Fibroblast of lung (primary cell): ENCODE measurements at regions not wholly inside any gene's neighbourhood (a gene's known extent, or its start where the extent isn't known, plus 50 kb on each side); places are given as distances from the start of the nearest gene placed in this dataset.
"Not testable (repeated sequence)": the region's sequence is repeated elsewhere in the genome, so short reads cannot be mapped to it uniquely, and the experiment has no call there.

ENCODE experiments used
- DNase-seq, 2 donors: peaks; one replicate each; pipeline versions ENCODE4 v3.0.0 to v3.0.0-alpha.2; 2010; ENCODE audit warnings: low read depth in 2 of 2
- H2AFZ ChIP-seq: 2 replicates; pipeline ENCODE4 v1.5.1; 2012; ENCODE audit warnings: low read length, control low read depth, inconsistent platforms
- H3K27ac ChIP-seq: 2 replicates; pipeline ENCODE4 v1.5.1; 2011; ENCODE audit warnings: low read length, control low read depth; ENCODE audit not compliant: insufficient read depth
- H3K27me3 ChIP-seq: 2 replicates; pipeline ENCODE4 v1.5.1; 2011; ENCODE audit warnings: mild to moderate bottlenecking, low read length; ENCODE audit not compliant: control insufficient read depth, insufficient read depth
- H3K36me3 ChIP-seq: 2 replicates; pipeline ENCODE4 v1.5.1; 2011; ENCODE audit warnings: low read length; ENCODE audit not compliant: control insufficient read depth, insufficient read depth
- H3K4me1 ChIP-seq: 2 replicates; pipeline ENCODE4 v1.5.1; 2011; ENCODE audit warnings: low read length; ENCODE audit not compliant: control insufficient read depth, insufficient read depth; ENCODE audit errors: extremely low read depth
- H3K4me2 ChIP-seq: 2 replicates; pipeline ENCODE4 v1.5.1; 2011; ENCODE audit warnings: low read length, control low read depth; ENCODE audit not compliant: insufficient read depth; ENCODE audit errors: extremely low read depth
- H3K4me3 ChIP-seq, 4 experiments: fragments of 200-600 bp in 1 of 4; sonication (generic) in 1 of 4; replicated peaks in 1 of 4; 2 replicates each; pipeline ENCODE4 v1.5.1; 2011 to 2016; ENCODE audit warnings: low read length in 4 of 4, low read depth in 3 of 4, mild to moderate bottlenecking in 3 of 4, control low read depth in 2 of 4, inconsistent platforms in 1 of 4, mixed read lengths in 1 of 4; ENCODE audit not compliant: insufficient read depth in 1 of 4; ENCODE audit errors: control extremely low read depth in 1 of 4
- H3K79me2 ChIP-seq: 2 replicates; pipeline ENCODE4 v1.5.1; 2012; ENCODE audit warnings: mild to moderate bottlenecking, low read length, inconsistent platforms; ENCODE audit not compliant: control insufficient read depth, insufficient read depth
- H3K9ac ChIP-seq: 2 replicates; pipeline ENCODE4 v1.5.1; 2011; ENCODE audit warnings: mild to moderate bottlenecking, low read length, control low read depth; ENCODE audit not compliant: insufficient read depth
- H3K9me3 ChIP-seq: 2 replicates; pipeline ENCODE4 v1.5.1; 2012; ENCODE audit warnings: low read depth, low read length; ENCODE audit not compliant: control insufficient read depth, insufficient read depth
- H4K20me1 ChIP-seq: 2 replicates; pipeline ENCODE4 v1.5.1; 2011; ENCODE audit warnings: low read length; ENCODE audit not compliant: control insufficient read depth, insufficient read depth; ENCODE audit errors: extremely low read depth
- EZH2 ChIP-seq: IDR thresholded peaks from 2 replicates; pipeline ENCODE4 v1.5.1; 2012; ENCODE audit warnings: low read length, control low read depth, mild to moderate bottlenecking; ENCODE audit errors: missing control alignments
- TF ChIP-seq, protein P1 (sequence below), 2 donors: IDR thresholded peaks in 1 of 2; conservative IDR thresholded peaks in 1 of 2; 1 replicate in 1 of 2; 2 replicates in 1 of 2; pipeline ENCODE4 v1.5.1; 2011 to 2012; ENCODE audit warnings: low read length in 2 of 2, control low read depth in 1 of 2, inconsistent platforms in 1 of 2, low read depth in 1 of 2, mild to moderate bottlenecking in 1 of 2

DNA sequence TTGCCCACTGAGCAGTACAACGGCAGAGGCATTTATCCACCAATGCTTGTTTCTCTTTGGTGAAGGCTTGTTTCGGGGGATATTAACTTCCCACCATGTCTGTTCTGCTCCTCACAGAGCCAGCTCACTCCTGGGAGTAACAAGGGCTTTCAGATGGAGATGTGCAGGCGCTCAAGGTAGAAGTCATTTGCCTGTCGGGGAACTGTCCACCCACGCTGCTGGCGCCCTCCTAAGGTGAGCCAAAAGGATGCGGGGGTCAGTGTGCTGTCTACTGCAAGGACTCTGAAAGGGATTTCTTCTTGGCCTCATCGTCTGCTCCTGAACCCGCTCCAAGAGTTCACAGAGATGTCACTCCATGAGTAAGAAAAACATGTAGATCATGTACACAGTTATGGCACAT, 57.0 kb upstream of the CYRIA start:
- H3K4me1 ChIP-seq, result no peaks in the 10 kb centered on the region
- H2AFZ ChIP-seq, result no peak overlapping the region
- no peaks in the 10 kb centered on the region for H3K27me3 ChIP-seq
- no peaks in the 10 kb centered on the region for H3K9me3 ChIP-seq
- no peaks in the 10 kb centered on the region for H3K79me2 ChIP-seq
- no peak for DNase-seq
- no peak overlapping the region for H3K4me3 ChIP-seq
- TF ChIP-seq, protein P1, sequence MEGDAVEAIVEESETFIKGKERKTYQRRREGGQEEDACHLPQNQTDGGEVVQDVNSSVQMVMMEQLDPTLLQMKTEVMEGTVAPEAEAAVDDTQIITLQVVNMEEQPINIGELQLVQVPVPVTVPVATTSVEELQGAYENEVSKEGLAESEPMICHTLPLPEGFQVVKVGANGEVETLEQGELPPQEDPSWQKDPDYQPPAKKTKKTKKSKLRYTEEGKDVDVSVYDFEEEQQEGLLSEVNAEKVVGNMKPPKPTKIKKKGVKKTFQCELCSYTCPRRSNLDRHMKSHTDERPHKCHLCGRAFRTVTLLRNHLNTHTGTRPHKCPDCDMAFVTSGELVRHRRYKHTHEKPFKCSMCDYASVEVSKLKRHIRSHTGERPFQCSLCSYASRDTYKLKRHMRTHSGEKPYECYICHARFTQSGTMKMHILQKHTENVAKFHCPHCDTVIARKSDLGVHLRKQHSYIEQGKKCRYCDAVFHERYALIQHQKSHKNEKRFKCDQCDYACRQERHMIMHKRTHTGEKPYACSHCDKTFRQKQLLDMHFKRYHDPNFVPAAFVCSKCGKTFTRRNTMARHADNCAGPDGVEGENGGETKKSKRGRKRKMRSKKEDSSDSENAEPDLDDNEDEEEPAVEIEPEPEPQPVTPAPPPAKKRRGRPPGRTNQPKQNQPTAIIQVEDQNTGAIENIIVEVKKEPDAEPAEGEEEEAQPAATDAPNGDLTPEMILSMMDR (conservative IDR thresholded peaks at IDR 0.05 in 1 of 2, IDR thresholded peaks at IDR 0.05 in 1 of 2; ENCODE audit: low read depth in 1 of 2, low read length in 2 of 2), result no peak
- no peak for TF ChIP-seq EZH2
- no peak overlapping the region for H3K4me2 ChIP-seq
- H4K20me1 ChIP-seq, result no peaks in the 10 kb centered on the region
- no peak overlapping the region for H3K9ac ChIP-seq
- H3K36me3 ChIP-seq, result no peaks in the 10 kb centered on the region
- no peak overlapping the region for H3K27ac ChIP-seq

DNA sequence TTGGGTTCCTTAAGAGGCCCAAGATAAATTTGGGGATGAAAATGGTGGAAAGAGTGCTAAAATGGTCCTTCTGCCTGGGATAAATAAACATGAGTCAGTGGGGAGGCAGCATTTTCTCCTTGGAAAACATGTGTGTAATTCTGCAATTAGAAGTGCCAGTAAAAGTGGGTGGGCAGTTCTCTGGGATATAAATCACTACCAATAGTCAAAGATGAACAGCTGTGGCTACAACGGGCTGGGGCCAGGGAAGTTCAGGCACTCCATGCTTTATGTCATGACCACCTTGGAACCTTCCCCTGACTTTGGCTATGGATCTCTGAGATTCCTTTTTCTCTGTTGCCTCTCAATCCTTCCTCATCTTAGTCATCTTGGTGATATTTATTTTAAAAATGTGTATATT, 56.5 kb upstream of the CYRIA start:
- Histone ChIP-seq H4K20me1 (no peaks in the 10 kb centered on the region), H2AFZ (no peak overlapping the region), H3K4me3 (no peak overlapping the region), H3K9ac (no peak overlapping the region), H3K36me3 (no peaks in the 10 kb centered on the region), H3K27me3 (no peaks in the 10 kb centered on the region), H3K79me2 (no peaks in the 10 kb centered on the region), H3K4me1 (no peaks in the 10 kb centered on the region), H3K9me3 (no peaks in the 10 kb centered on the region), H3K27ac (no peak overlapping the region), H3K4me2 (no peak overlapping the region)
- DNase-seq, result no peak
- TF ChIP-seq, protein P1 (conservative IDR thresholded peaks at IDR 0.05 in 1 of 2, IDR thresholded peaks at IDR 0.05 in 1 of 2; ENCODE audit: low read depth in 1 of 2, low read length in 2 of 2), result no peak
- no peak for TF ChIP-seq EZH2

DNA sequence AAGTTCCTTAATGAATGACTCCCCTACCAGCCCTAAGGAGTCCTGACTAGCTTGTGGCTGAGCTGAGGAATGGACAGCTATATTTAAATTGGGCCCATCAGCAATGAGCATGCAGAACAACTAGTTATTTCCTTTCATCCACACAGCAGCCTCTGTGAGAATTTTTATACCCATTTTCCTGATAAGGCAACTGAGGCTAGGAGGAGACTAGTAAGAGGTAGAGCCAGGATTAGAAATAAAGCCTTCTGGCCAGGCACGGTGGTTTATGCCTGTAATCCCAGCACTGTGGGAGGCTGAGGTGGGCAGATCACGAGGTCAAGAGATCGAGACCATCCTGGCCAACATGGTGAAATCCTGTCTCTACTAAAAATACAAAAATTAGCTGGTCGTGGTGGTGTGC, 55.9 kb upstream of the CYRIA start:
- H3K36me3 ChIP-seq, H3K27me3 ChIP-seq, DNase-seq: not testable (repeated sequence)

DNA sequence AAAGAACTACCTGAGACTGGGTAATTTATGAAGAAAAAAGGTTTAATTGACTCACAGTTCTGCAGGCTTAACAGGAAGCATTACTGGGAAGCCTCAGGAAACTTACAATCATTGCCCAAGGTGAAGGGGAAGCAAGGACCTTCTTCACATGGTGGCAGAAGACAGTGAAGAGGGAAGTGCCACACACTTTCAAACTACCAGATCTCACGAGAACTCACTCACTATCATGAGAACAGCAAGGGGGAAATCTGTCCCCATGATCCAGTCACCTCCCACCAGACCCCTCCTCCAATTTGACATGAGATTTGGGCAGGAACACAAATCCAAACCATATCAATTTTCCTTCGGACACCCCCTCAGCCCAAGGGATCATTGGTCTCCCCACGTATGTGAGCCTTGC, 55.1 kb upstream of the CYRIA start:
- not testable (repeated sequence) for H3K27ac ChIP-seq, H4K20me1 ChIP-seq, H3K79me2 ChIP-seq, H3K4me2 ChIP-seq, H3K36me3 ChIP-seq, DNase-seq, H3K4me3 ChIP-seq, H3K9me3 ChIP-seq, H2AFZ ChIP-seq, H3K27me3 ChIP-seq, H3K9ac ChIP-seq, H3K4me1 ChIP-seq

More for the DNA sequence above, 55.9 kb upstream of the CYRIA start:
- H3K4me1 ChIP-seq, H3K27ac ChIP-seq, H4K20me1 ChIP-seq, H3K9me3 ChIP-seq, H2AFZ ChIP-seq, H3K4me2 ChIP-seq, H3K9ac ChIP-seq, H3K4me3 ChIP-seq, H3K79me2 ChIP-seq: not testable (repeated sequence)
